Mucosa of rectum (tissue), 2 donors: ENCODE measurements at regions not wholly inside any gene's neighbourhood (a gene's known extent, or its start where the extent isn't known, plus 50 kb on each side); places are given as distances from the start of the nearest gene placed in this dataset.

Source experiments
- H3K27ac ChIP-seq, 2 donors: one replicate each; pipeline ENCODE4 v1.7.0; 2013; ENCODE audit warnings: inconsistent platforms in 2 of 2, low read depth in 2 of 2, low read length in 2 of 2
- H3K27me3 ChIP-seq, 2 donors: one replicate each; pipeline ENCODE4 v1.7.0; 2013; ENCODE audit warnings: low read length in 2 of 2; ENCODE audit not compliant: control insufficient read depth in 2 of 2, insufficient read depth in 2 of 2
- H3K36me3 ChIP-seq, 2 donors: one replicate each; pipeline ENCODE4 v1.7.0; 2013; ENCODE audit warnings: low read length in 2 of 2; ENCODE audit not compliant: control insufficient read depth in 2 of 2, insufficient read depth in 2 of 2
- H3K4me1 ChIP-seq, 2 donors: one replicate each; pipeline ENCODE4 v1.7.0; 2013; ENCODE audit warnings: low read length in 2 of 2, mild to moderate bottlenecking in 1 of 2; ENCODE audit not compliant: control insufficient read depth in 2 of 2, insufficient read depth in 2 of 2
- H3K4me3 ChIP-seq, 2 donors: one replicate each; pipeline ENCODE4 v1.7.0; 2013; ENCODE audit warnings: low read length in 2 of 2
- H3K9ac ChIP-seq, 2 donors: one replicate each; pipeline ENCODE4 v1.7.0; 2013; ENCODE audit warnings: low read length in 2 of 2, low read depth in 1 of 2, mild to moderate bottlenecking in 1 of 2
- H3K9me3 ChIP-seq, 2 donors: one replicate each; pipeline ENCODE4 v1.7.0; 2013; ENCODE audit warnings: low read length in 2 of 2; ENCODE audit not compliant: control insufficient read depth in 2 of 2
- donor health status: healthy.
- donor health status: Normal muscosa, but diverticular disease.

DNA sequence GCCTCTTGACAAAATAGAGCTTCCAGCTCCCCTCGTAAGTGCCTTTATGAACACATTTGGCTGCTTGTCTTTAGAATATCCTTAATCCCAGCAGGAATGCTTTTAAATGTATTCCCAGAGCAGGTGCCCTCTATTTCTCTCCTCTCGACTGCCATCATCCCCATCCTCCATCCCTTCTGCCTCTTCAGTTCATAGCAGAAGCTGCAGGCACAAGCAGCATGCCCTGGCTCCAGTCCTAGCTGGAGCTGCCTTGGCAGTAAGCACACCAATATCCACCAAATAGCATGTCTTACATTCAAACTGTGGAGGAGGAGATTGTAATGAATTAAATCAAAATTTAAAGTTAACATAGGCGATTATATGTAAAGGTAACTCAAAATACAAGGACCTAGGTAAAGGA, 891.3 kb upstream of the SLC39A10 start:
- Histone ChIP-seq H3K27ac (no peak overlapping the region), H3K9me3 (no peaks in the 10 kb centered on the region), H3K4me3 (no peak overlapping the region), H3K9ac (no peak overlapping the region), H3K36me3 (no peaks in the 10 kb centered on the region), H3K27me3 (no peaks in the 10 kb centered on the region), H3K4me1 (no peaks in the 10 kb centered on the region)

- H3K4me1 ChIP-seq = no peaks in the 10 kb centered on the region
- no peaks in the 10 kb centered on the region for H3K27me3 ChIP-seq
- no peak overlapping the region for H3K4me3 ChIP-seq
- no peaks in the 10 kb centered on the region for H3K36me3 ChIP-seq
- H3K27ac ChIP-seq = no peak overlapping the region
- H3K9me3 ChIP-seq = no peaks in the 10 kb centered on the region
- H3K9ac ChIP-seq = no peak overlapping the region
Measured at GRCh38 chr2:194750926-194751325, 906.1 kb upstream of the SLC39A10 start.

DNA sequence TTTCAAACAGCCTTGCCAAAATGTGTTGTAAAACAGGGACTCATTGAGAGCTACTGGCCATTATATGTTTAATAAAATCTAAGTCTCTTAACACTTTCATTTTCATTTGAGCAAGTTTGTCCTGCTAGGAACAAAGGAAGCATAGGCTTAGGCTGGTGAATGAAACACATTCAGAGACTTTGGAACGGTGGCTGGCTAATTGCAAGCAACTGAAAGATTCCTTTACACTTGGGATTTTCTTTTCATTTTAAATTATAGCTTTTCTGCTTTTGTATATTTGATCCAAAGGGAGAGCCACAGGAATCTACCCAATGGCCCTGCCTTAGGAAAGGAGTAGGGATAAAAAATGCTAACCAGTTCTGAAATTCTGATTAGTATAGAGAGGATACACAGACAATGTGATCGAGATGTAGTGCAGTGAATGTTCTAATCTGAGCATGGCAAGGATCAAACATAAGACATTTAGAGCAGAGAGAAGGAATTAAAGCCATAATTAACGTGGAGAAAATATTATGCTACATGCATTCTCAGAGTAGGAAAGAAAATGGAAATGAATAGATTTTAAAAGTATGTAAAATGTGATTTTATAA, 911.4 kb upstream of the SLC39A10 start:
- Histone ChIP-seq H3K4me1 (no peaks in the 10 kb centered on the region), H3K36me3 (no peaks in the 10 kb centered on the region), H3K9ac (no peak overlapping the region), H3K27ac (no peak overlapping the region), H3K9me3 (no peaks in the 10 kb centered on the region), H3K27me3 (no peaks in the 10 kb centered on the region), H3K4me3 (no peak overlapping the region)

DNA sequence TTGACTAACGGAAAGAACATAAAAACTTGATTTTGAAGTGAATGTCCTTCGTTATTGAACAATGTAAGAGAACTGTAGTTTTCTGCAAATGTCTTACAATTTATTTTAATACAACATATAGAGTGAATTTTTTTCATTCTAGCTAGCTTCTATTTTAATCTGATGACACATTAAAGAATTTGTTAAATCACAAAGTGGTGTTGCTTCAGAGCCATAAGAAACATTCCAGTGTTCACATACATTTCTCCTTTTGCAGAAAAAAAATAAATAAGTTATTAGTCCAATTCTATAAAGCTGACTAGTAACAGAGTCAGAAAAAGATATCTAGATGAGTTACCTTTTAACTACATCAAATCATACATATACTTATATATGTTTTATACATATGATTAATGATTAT, 914.3 kb upstream of the SLC39A10 start:
- H3K4me1 ChIP-seq = no peaks in the 10 kb centered on the region
- H3K4me3 ChIP-seq = no peak overlapping the region
- H3K27me3 ChIP-seq = no peaks in the 10 kb centered on the region
- H3K36me3 ChIP-seq = no peaks in the 10 kb centered on the region
- H3K9ac ChIP-seq = no peak overlapping the region
- no peaks in the 10 kb centered on the region for H3K9me3 ChIP-seq
- no peak overlapping the region for H3K27ac ChIP-seq

DNA sequence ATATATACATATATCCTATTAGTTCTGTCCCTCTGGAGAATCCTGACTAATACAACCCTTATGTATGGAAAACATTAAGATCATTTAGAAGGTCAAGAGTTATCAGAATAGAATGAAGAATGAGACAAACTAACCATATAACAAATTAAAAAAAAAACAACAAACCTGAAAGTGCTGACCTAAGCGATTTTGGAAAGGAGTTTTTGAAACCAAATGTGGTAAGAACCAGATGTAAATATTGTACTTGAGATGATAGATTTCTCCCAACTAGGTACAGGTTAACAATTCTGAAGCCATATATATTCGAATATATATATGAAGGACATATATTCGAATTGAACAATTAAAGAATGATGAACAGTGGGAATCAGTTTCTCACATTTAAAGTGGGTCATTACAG, 917.8 kb upstream of the SLC39A10 start:
- Histone ChIP-seq H3K4me3 (no peak overlapping the region), H3K9me3 (no peaks in the 10 kb centered on the region), H3K4me1 (no peaks in the 10 kb centered on the region), H3K36me3 (no peaks in the 10 kb centered on the region), H3K27me3 (no peaks in the 10 kb centered on the region), H3K9ac (no peak overlapping the region), H3K27ac (no peak overlapping the region)

DNA sequence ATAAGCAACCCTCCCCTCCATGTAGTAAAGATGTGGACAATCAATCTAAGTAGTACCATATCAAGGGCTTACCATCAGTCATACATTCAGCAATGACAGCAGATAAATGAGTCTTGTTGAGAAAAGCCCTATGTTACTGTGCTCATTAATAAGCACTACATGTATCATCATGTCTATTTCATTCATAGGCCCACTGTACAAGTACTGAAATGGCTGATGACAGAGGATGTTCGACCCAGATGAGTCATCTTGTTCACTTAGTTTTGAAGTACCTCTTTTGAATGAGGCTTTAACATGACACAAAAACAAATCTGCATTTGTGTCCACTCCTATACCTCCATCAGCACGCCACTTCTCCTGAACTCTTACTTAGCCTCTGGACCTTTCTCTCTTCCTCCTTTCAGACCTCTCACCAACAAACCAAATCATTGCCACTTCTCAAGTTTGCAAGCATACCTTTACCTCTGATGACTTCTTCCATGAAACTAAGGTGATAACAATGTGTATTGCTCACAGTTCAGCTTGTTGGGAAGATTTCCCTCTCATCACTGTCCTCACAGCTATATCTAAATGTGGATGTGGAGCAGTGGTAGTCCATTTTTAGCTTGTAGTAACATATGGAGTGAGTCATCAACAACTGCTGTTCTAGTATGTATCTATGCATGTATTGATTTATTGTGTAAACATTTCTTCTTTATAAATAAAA, 921.0 kb upstream of the SLC39A10 start:
- Histone ChIP-seq H3K36me3 (no peaks in the 10 kb centered on the region), H3K4me1 (no peaks in the 10 kb centered on the region), H3K9me3 (no peaks in the 10 kb centered on the region), H3K27me3 (no peaks in the 10 kb centered on the region), H3K27ac (no peak overlapping the region), H3K9ac (no peak overlapping the region), H3K4me3 (no peak overlapping the region)

DNA sequence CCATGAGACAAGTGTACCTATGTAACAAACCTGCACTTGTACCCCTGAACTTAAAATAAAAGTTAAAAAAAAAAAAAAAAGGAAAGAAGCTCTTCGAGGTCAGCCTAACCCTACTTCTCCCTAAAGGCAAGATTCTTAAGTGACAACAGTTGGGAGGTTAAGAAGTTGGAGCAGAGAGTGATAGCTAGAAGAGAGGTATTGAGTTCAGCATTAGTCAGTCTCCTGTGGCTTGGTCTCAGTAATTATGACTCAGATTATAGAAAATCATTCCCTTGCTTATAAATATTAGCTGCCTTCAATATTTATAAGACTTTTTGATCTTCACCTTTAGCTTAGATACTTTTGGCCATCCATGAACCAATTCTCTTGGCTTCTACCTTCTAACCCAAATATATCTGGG, 926.8 kb upstream of the SLC39A10 start:
- H3K9me3 ChIP-seq = no peaks in the 10 kb centered on the region

DNA sequence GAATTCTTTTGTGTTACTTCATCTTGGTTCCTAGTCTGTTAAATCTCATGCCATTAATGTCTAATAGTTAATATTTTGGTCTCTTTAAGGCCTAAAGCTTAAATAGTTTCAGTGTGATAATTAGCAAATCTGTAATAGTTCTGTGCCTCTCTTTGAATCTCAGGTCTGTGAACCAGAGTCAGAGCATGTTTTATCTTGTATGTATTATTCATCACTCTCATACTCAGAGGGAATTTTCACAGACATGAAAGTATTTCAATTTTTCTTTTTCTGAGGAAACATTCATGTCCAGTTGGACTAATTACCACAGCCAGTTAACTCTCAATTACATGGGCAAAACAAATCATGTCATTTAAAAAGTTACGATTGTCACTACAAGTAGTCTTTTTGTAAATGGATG, 931.9 kb upstream of the SLC39A10 start:
- Histone ChIP-seq H3K4me1 (no peaks in the 10 kb centered on the region), H3K27ac (no peak overlapping the region), H3K36me3 (no peaks in the 10 kb centered on the region), H3K9ac (no peak overlapping the region), H3K4me3 (no peak overlapping the region), H3K9me3 (no peaks in the 10 kb centered on the region), H3K27me3 (no peaks in the 10 kb centered on the region)

More for the DNA sequence above, 926.8 kb upstream of the SLC39A10 start:
- H3K9ac ChIP-seq = no peak overlapping the region
- H3K27ac ChIP-seq = no peak overlapping the region
- H3K4me1 ChIP-seq = no peaks in the 10 kb centered on the region
- no peaks in the 10 kb centered on the region for H3K27me3 ChIP-seq
- H3K36me3 ChIP-seq = no peaks in the 10 kb centered on the region
- no peak overlapping the region for H3K4me3 ChIP-seq

- Histone ChIP-seq H3K36me3 (no peaks in the 10 kb centered on the region), H3K27ac (no peak overlapping the region), H3K9ac (no peak overlapping the region), H3K4me3 (no peak overlapping the region), H3K27me3 (no peaks in the 10 kb centered on the region), H3K9me3 (no peaks in the 10 kb centered on the region), H3K4me1 (no peaks in the 10 kb centered on the region)
Measured at GRCh38 chr2:194723446-194723845, 933.6 kb upstream of the SLC39A10 start.

GRCh38 chr2:194721227-194721626, 935.8 kb upstream of the SLC39A10 start:
- H3K9me3 ChIP-seq = no peaks in the 10 kb centered on the region
- no peaks in the 10 kb centered on the region for H3K27me3 ChIP-seq
- no peak overlapping the region for H3K27ac ChIP-seq
- no peak overlapping the region for H3K4me3 ChIP-seq
- H3K4me1 ChIP-seq = no peaks in the 10 kb centered on the region
- H3K9ac ChIP-seq = no peak overlapping the region
- H3K36me3 ChIP-seq = no peaks in the 10 kb centered on the region
